ENCODE measurements at regions not wholly inside any gene's neighbourhood (a gene's known extent, or its start where the extent isn't known, plus 50 kb on each side); places are given as distances from the start of the nearest gene placed in this dataset.

DNA sequence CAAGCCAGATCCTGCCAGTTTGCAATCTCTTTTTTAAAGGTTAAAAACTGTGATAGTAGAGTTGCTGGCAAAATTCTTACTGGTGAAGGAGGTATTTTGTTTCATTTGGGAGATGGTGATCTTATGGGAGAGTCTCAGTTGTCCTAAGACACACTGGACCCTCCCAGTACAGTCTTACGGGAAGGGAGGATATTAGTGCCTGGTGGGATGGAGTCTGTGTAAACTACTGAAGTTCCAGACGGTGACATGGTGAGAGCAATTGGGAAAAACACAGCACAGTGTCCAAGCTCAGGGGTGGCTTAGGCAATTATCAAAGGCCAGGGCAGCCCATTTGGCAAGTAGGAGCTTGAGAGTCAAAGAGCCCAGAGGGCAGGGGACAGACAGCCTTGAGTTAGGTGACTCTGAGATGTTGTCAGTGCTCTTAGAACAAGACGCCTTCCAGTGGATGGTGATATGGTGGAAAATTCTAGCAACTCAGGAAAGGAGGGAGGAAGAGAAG, 143.7 kb upstream of the CCDC68 start:
- TF ChIP-seq POLR2AphosphoS5 (IDR thresholded peaks at IDR 0.05; ENCODE audit: low read depth) = no peak
- TF ChIP-seq, protein P1, sequence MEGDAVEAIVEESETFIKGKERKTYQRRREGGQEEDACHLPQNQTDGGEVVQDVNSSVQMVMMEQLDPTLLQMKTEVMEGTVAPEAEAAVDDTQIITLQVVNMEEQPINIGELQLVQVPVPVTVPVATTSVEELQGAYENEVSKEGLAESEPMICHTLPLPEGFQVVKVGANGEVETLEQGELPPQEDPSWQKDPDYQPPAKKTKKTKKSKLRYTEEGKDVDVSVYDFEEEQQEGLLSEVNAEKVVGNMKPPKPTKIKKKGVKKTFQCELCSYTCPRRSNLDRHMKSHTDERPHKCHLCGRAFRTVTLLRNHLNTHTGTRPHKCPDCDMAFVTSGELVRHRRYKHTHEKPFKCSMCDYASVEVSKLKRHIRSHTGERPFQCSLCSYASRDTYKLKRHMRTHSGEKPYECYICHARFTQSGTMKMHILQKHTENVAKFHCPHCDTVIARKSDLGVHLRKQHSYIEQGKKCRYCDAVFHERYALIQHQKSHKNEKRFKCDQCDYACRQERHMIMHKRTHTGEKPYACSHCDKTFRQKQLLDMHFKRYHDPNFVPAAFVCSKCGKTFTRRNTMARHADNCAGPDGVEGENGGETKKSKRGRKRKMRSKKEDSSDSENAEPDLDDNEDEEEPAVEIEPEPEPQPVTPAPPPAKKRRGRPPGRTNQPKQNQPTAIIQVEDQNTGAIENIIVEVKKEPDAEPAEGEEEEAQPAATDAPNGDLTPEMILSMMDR (IDR thresholded peaks at IDR 0.05; ENCODE audit: insufficient read depth, low read length) = no peak
- TF ChIP-seq, protein P2, sequence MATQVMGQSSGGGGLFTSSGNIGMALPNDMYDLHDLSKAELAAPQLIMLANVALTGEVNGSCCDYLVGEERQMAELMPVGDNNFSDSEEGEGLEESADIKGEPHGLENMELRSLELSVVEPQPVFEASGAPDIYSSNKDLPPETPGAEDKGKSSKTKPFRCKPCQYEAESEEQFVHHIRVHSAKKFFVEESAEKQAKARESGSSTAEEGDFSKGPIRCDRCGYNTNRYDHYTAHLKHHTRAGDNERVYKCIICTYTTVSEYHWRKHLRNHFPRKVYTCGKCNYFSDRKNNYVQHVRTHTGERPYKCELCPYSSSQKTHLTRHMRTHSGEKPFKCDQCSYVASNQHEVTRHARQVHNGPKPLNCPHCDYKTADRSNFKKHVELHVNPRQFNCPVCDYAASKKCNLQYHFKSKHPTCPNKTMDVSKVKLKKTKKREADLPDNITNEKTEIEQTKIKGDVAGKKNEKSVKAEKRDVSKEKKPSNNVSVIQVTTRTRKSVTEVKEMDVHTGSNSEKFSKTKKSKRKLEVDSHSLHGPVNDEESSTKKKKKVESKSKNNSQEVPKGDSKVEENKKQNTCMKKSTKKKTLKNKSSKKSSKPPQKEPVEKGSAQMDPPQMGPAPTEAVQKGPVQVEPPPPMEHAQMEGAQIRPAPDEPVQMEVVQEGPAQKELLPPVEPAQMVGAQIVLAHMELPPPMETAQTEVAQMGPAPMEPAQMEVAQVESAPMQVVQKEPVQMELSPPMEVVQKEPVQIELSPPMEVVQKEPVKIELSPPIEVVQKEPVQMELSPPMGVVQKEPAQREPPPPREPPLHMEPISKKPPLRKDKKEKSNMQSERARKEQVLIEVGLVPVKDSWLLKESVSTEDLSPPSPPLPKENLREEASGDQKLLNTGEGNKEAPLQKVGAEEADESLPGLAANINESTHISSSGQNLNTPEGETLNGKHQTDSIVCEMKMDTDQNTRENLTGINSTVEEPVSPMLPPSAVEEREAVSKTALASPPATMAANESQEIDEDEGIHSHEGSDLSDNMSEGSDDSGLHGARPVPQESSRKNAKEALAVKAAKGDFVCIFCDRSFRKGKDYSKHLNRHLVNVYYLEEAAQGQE (IDR thresholded peaks at IDR 0.05; ENCODE audit: insufficient replicate concordance, low read depth) = no peak
